ENCODE measurements at regions not wholly inside any gene's neighbourhood (a gene's known extent, or its start where the extent isn't known, plus 50 kb on each side); places are given as distances from the start of the nearest gene placed in this dataset.

GRCh38 chr5:68371607-68372006, 156.1 kb downstream of the PIK3R1 start:
- no peak for TF ChIP-seq CTCF (IDR thresholded peaks at IDR 0.05; ENCODE audit: insufficient read depth, low read depth, low read length, missing control alignments)
- H3K4me3 ChIP-seq (ENCODE audit: low read depth, low read length) = no peak overlapping the region
- DNase-seq (ENCODE audit: low read depth) = no peak

GRCh38 chr5:68372161-68372560, 156.6 kb downstream of the PIK3R1 start:
- no peak for TF ChIP-seq CTCF (IDR thresholded peaks at IDR 0.05; ENCODE audit: insufficient read depth, low read depth, low read length, missing control alignments)
- DNase-seq (ENCODE audit: low read depth) = no peak
- no peak overlapping the region for H3K4me3 ChIP-seq (ENCODE audit: low read depth, low read length)

- TF ChIP-seq CTCF (IDR thresholded peaks at IDR 0.05; ENCODE audit: insufficient read depth, low read depth, low read length, missing control alignments) = no peak
- no peak for DNase-seq (ENCODE audit: low read depth)
- no peak overlapping the region for H3K4me3 ChIP-seq (ENCODE audit: low read depth, low read length)
Measured at GRCh38 chr5:68373050-68373449, 157.5 kb downstream of the PIK3R1 start.

DNA sequence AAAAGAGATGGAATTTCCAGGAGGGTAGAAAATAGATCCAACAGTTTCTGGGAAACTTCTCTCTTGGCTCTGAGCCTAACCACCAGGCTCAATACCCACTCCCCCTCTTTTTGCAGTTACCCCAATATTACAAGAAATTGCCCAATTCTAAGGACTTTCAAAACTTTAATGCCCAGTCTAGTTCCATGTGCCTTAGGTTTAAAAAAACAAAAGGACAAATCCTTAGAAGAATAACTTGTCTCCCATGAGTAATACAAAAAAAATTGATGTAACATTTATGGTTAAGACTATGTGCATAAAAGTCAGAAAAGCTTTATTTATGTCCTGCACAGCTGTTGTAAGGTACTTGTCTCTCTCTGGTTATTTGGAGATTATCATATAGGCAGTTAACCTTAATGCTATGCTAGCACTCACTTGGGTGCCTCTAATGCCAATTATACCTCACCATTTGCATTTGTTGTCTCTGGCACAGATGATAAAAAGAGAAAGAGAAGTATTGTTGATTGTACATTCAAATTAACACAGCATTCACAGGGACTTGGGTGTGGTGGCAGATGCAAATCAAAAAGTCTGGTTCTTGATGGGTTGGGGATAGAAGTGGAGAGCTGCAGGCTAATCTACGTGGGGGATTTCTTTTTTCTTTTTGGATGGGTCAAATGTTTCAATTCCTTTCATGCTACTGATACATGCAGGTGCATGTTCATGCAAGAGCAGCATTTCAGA, 159.4 kb downstream of the PIK3R1 start:
- peak; percentile 38 for DNase-seq (ENCODE audit: low read depth)
- TF ChIP-seq CTCF (IDR thresholded peaks at IDR 0.05; ENCODE audit: insufficient read depth, low read depth, low read length, missing control alignments) = no peak
- no peak overlapping the region for H3K4me3 ChIP-seq (ENCODE audit: low read depth, low read length)

DNA sequence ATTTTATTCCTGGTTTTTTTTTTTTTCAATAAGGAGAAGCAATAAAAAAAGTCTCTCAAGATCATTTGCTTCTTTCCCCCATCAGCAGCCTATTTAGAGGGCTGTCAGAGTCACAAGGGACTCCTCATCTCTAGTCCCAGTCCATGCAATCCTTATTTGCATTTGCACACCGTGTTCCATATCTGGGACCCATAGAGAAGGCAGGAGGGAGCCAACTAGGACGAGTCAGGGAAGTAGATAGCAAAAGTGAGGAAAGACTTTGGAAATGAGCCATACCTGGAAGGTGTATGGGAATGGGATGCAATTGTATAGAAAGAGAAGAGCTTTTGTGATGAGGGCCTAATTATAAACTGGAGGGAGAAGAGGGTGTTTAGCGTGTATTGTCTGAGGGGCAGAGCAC, 160.0 kb downstream of the PIK3R1 start:
- no peak for DNase-seq (ENCODE audit: low read depth)
- H3K4me3 ChIP-seq (ENCODE audit: low read depth, low read length) = no peak overlapping the region
- TF ChIP-seq CTCF (IDR thresholded peaks at IDR 0.05; ENCODE audit: insufficient read depth, low read depth, low read length, missing control alignments) = no peak

- no peak overlapping the region for H3K4me3 ChIP-seq (ENCODE audit: low read depth, low read length)
- no peak for TF ChIP-seq CTCF (IDR thresholded peaks at IDR 0.05; ENCODE audit: insufficient read depth, low read depth, low read length, missing control alignments)
- no peak for DNase-seq (ENCODE audit: low read depth)
Measured at GRCh38 chr5:68376935-68377334, 161.4 kb downstream of the PIK3R1 start.

GRCh38 chr5:68377733-68378132, 162.2 kb downstream of the PIK3R1 start:
- peak; percentile 71 for DNase-seq (ENCODE audit: low read depth)
- no peak overlapping the region for H3K4me3 ChIP-seq (ENCODE audit: low read depth, low read length)
- TF ChIP-seq CTCF (IDR thresholded peaks at IDR 0.05; ENCODE audit: insufficient read depth, low read depth, low read length, missing control alignments) = no peak
